Heart right ventricle (tissue), 16 donors: ENCODE measurements at regions not wholly inside any gene's neighbourhood (a gene's known extent, or its start where the extent isn't known, plus 50 kb on each side); places are given as distances from the start of the nearest gene placed in this dataset.

Source experiments
- ATAC-seq, 8 donors: fragments of 200-7000 bp; cut with Tn5 transposase; one replicate each; pipeline ENCODE4 v1.9.1; 2020; ENCODE audit warnings: mild to moderate bottlenecking in 8 of 8, moderate library complexity in 8 of 8, moderate number of reproducible peaks in 1 of 8
- DNase-seq, 2 donors: peaks; one replicate each; pipeline ENCODE4 v3.0.0-alpha.2; 2020
- H3K27ac ChIP-seq, 10 donors: fragments of 200-600 bp; sonication (generic) in 2 of 10; one replicate each; pipeline versions ENCODE4 v1.5.0 to v1.8.0; 2020 to 2022; ENCODE audit warnings: mild to moderate bottlenecking in 3 of 10
- H3K27me3 ChIP-seq, 7 donors: fragments of 200-600 bp; one replicate each; pipeline ENCODE4 v1.8.0; 2021 to 2022; ENCODE audit warnings: mild to moderate bottlenecking in 2 of 7
- H3K36me3 ChIP-seq, 9 donors: fragments of 200-600 bp; sonication (generic) in 1 of 9; one replicate each; pipeline versions ENCODE4 v1.5.0 to v1.8.0; 2020 to 2022; ENCODE audit warnings: mild to moderate bottlenecking in 2 of 9
- H3K4me1 ChIP-seq, 9 donors: fragments of 200-600 bp; sonication (generic) in 1 of 9; one replicate each; pipeline versions ENCODE4 v1.5.0 to v1.8.0; 2020 to 2022; ENCODE audit warnings: mild to moderate bottlenecking in 4 of 9
- H3K4me3 ChIP-seq, 10 donors: fragments of 200-600 bp; sonication (generic) in 2 of 10; one replicate each; pipeline versions ENCODE4 v1.5.0 to v1.8.0; 2020 to 2022; ENCODE audit warnings: mild to moderate bottlenecking in 7 of 10, moderate library complexity in 2 of 10
- H3K9me3 ChIP-seq, 11 donors: fragments of 200-600 bp in 10 of 11; sonication (generic) in 2 of 11; one replicate each; pipeline versions ENCODE4 v1.5.0 to v1.8.0; 2013 to 2022; ENCODE audit warnings: mild to moderate bottlenecking in 2 of 11, control low read depth in 1 of 11, moderate library complexity in 1 of 11
- CTCF ChIP-seq, 9 donors: fragments of 200-600 bp; sonication (generic) in 2 of 9; IDR thresholded peaks; one replicate each; pipeline versions ENCODE4 v1.5.0 to v1.8.0; 2021 to 2022; ENCODE audit warnings: antibody characterized with exemption in 9 of 9, mild to moderate bottlenecking in 5 of 9, moderate library complexity in 1 of 9
- WGBS, 2 donors: extraction: QIAGEN DNeasy Blood & Tissue Kit; methylation state at CpG; one replicate each; pipeline ENCODE4 v1.1.7; 2013; ENCODE audit warnings: inconsistent platforms in 1 of 2; 5-methylcytosine and 5-hydroxymethylcytosine counted together
- intact Hi-C, 10 donors: fragments of 100-400 bp; cut with DNase I; formaldehyde crosslinking; loops; one replicate each; pipeline versions ENCODE4 v1.11.1 to v1.14.2; 2022
- donor health status: Arrhythmogenic right ventricular cardiomyopathy.
- donor health status: ischemic (EF 13 %, LVEDD 7.1; RV severe dilation, severe dysfunction).
- donor health status: healthy with polysubstance abuse.
- donor health status: DM: no; HTN: yes; CAD: no.
- donor health status: DM: no; HTN: no; CAD: no.
- donor health status: ischemic (EF 25% LVEDD 6.9; RV normal size, moderate dysfunction).
- donor health status: ischemic (EF 25% LVEDD 5.7; RV mildly dilated, moderate dysfunction).
- donor health status: healthy.
- donor health status: DM: yes; HTN: yes; CAD: no.
- donor health status: Ischemic cardiomyopathy.
- donor health status: ischemic (EF 35%, LVEDD 5.7; RV mildly dilated, moderate dysfunction).
- donor health status: nonischemic (EF 11% LVEDD 7.7; RV severe dilation, severe dysfunction).
- donor health status: DM: yes; HTN: yes; CAD: no.
- donor health status: PGD.
- donor health status: ischemic (EF 29% LVEDD 5.4; RV normal size, mild dysfunction).
- donor health status: nonischemic (EF 23%, LVEDD 6.1; RV moderate dilation, normal function).

GRCh38 chr1:106266786-106267185, 789.7 kb upstream of the PRMT6 start:
- Histone ChIP-seq H3K9me3 (peaks cover 0 to 23% (median 10%) of the 10 kb centered on the region in 11 donors), H3K36me3 (no peaks in the 10 kb centered on the region), H3K4me1 (no peaks in the 10 kb centered on the region), H3K27me3 (no peaks in the 10 kb centered on the region), H3K4me3 (no peak overlapping the region), H3K27ac (no peak overlapping the region)
- DNase-seq (no peak), ATAC-seq (no peak)
- no peak for TF ChIP-seq CTCF (IDR thresholded peaks at IDR 0.05)
- WGBS, 2 donors: 62 to 67% methylated on average over 3 of the region's 3 CpGs
- intact Hi-C loops: loop anchor here in 1 of 10 donors (10.0 kb wide), 1 partner anchor 242 kb away; no protein-coding TSS in a partner anchor

DNA sequence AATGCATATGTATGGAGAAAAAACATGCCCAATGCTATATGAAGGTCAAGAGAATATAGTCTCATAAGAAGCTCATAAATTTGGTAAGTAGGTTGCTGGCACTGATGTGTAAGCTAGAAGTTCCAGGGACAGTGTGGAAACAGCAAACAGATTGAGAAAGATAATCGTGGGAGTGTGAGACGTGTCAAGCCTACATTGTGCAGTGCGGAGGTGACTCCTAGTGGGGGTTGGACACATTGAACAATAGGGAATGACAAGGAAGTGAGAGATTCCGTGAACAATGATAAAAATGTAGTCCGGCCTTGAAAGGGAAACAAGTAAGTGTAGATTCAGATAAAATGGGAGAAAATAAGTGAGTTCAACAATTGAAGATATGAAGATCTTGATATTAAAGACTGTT, 788.4 kb upstream of the PRMT6 start:
- no peak for ATAC-seq
- TF ChIP-seq CTCF (IDR thresholded peaks at IDR 0.05): peak in 5 of 9 donors; percentile 18 to 46 (median 25)
- intact Hi-C loops: loop anchor here in 1 of 10 donors (10.0 kb wide), 1 partner anchor 243 kb away; no protein-coding TSS in a partner anchor
- WGBS, 2 donors: 12 to 18% methylated on average over 5 of the region's 5 CpGs
- Histone ChIP-seq H3K4me3 (no peak overlapping the region), H3K36me3 (no peaks in the 10 kb centered on the region), H3K27ac (no peak overlapping the region), H3K9me3 (peaks cover 0 to 23% (median 4%) of the 10 kb centered on the region in 11 donors), H3K27me3 (no peaks in the 10 kb centered on the region), H3K4me1 (no peaks in the 10 kb centered on the region)
- no peak for DNase-seq

GRCh38 chr1:106276871-106277270, 779.6 kb upstream of the PRMT6 start:
- ATAC-seq: no peak

GRCh38 chr1:106277786-106278185, 778.7 kb upstream of the PRMT6 start:
- Histone ChIP-seq H3K9me3 (peaks cover 0 to 15% (median 0%) of the 10 kb centered on the region in 11 donors), H3K27ac (no peak overlapping the region), H3K27me3 (no peaks in the 10 kb centered on the region), H3K36me3 (no peaks in the 10 kb centered on the region), H3K4me1 (no peaks in the 10 kb centered on the region), H3K4me3 (no peak overlapping the region)
- TF ChIP-seq CTCF (IDR thresholded peaks at IDR 0.05): no peak
- 77 to 78% methylated on average over 4 of the region's 4 CpGs for WGBS, 2 donors
- DNase-seq (no peak), ATAC-seq (no peak)
- intact Hi-C loops: no loop called here

More at GRCh38 chr1:106276871-106277270, 779.6 kb upstream of the PRMT6 start:
- DNase-seq: no peak
- H3K36me3 ChIP-seq: no peaks in the 10 kb centered on the region
- H3K27me3 ChIP-seq: no peaks in the 10 kb centered on the region
- intact Hi-C loops: no loop called here
- H3K4me3 ChIP-seq: no peak overlapping the region
- peaks cover 0 to 7% (median 0%) of the 10 kb centered on the region in 11 donors for H3K9me3 ChIP-seq
- H3K27ac ChIP-seq: no peak overlapping the region
- WGBS, 2 donors: 66 to 73% methylated on average over 1 of the region's 1 CpG
- H3K4me1 ChIP-seq: no peaks in the 10 kb centered on the region
- TF ChIP-seq CTCF (IDR thresholded peaks at IDR 0.05): no peak
